HepG2 (cell line): ENCODE measurements at regions not wholly inside any gene's neighbourhood (a gene's known extent, or its start where the extent isn't known, plus 50 kb on each side); places are given as distances from the start of the nearest gene placed in this dataset.

Experiments
- ATAC-seq: fragments of 200-7000 bp; cut with Tn5 transposase; 3 replicates; pipeline ENCODE4 v1.9.1; 2020; ENCODE audit warnings: mild to moderate bottlenecking, moderate library complexity
- BruUV-seq: library from RNA; stranded (reverse); fragments of 400-500 nt; replicated peaks from 2 replicates; lab custom pipeline; 2021; lab: Mats Ljungman, UMichigan
- CTCF ChIA-PET: fragments of 300-600 bp; formaldehyde crosslinking; extraction: SDS; loops from one replicate; lab custom pipeline; 2021; ENCODE audit warnings: low total read pairs, inconsistent platforms, low intra/inter-chr PET ratio; lab: Yijun Ruan, JAX
- POLR2A ChIA-PET: fragments of 350-600 bp; sonication (Branson Sonifier 250); formaldehyde crosslinking; loops from one replicate; lab custom pipeline; 2020; ENCODE audit warnings: antibody characterized with exemption, inconsistent platforms; lab: Yijun Ruan, JAX
- DNase-seq: peaks from one replicate; pipeline ENCODE4 v3.0.0-alpha.2; 2015; ENCODE audit warnings: low spot score
- FAIRE-seq: peaks from 3 replicates; lab custom pipeline; 2011; peaks lifted over from hg19 to GRCh38; lab: Jason Lieb, UNC
- H2AFZ ChIP-seq: one replicate; pipeline ENCODE4 v1.6.1; 2011; ENCODE audit warnings: low read length, inconsistent platforms
- H3K27ac ChIP-seq: fragments of 300-600 bp; 3 replicates; pipeline ENCODE4 v1.8.0; 2011; ENCODE audit warnings: mixed run types, mild to moderate bottlenecking, mixed read lengths, low read length, inconsistent platforms; ENCODE audit not compliant: insufficient read depth; ENCODE audit errors: extremely low read length
- H3K27me3 ChIP-seq, 2 experiments: fragments of 200-600 bp in 1 of 2; 2 replicates in 1 of 2; 3 replicates in 1 of 2; pipeline versions ENCODE4 v1.6.0 to v1.8.0; 2011; ENCODE audit warnings: low read length in 2 of 2, mild to moderate bottlenecking in 2 of 2, moderate library complexity in 2 of 2, inconsistent platforms in 1 of 2; ENCODE audit not compliant: insufficient read depth in 2 of 2, control insufficient read depth in 1 of 2
- H3K36me3 ChIP-seq, 2 experiments: fragments of 200-600 bp in 1 of 2; replicated peaks in 1 of 2; 2 replicates in 1 of 2; 3 replicates in 1 of 2; pipeline versions ENCODE4 v1.5.1 to v1.8.0; 2011; ENCODE audit warnings: low read length in 2 of 2, inconsistent platforms in 1 of 2; ENCODE audit not compliant: insufficient read depth in 2 of 2, control insufficient read depth in 1 of 2
- H3K4me1 ChIP-seq: 2 replicates; pipeline ENCODE4 v1.5.1; 2012; ENCODE audit warnings: low read length, inconsistent platforms; ENCODE audit not compliant: insufficient read depth
- H3K4me2 ChIP-seq: 2 replicates; pipeline ENCODE4 v1.6.0; 2011; ENCODE audit warnings: low read depth, low read length, inconsistent platforms
- H3K4me3 ChIP-seq, 3 experiments: fragments of 200-600 bp in 1 of 3; sonication (generic), shearing (Covaris generic) in 1 of 3; replicated peaks in 1 of 3; 2 replicates each; pipeline ENCODE4 v1.5.1; 2011 to 2016; ENCODE audit warnings: low read length in 3 of 3, inconsistent platforms in 2 of 3, low read depth in 2 of 3, mild to moderate bottlenecking in 2 of 3, control low read depth in 1 of 3, mixed read lengths in 1 of 3; ENCODE audit not compliant: insufficient read depth in 1 of 3
- H3K79me2 ChIP-seq: one replicate; pipeline ENCODE4 v1.6.1; 2011; ENCODE audit warnings: low read length, inconsistent platforms; ENCODE audit not compliant: insufficient read depth
- H3K9ac ChIP-seq: 2 replicates; pipeline ENCODE4 v1.6.0; 2011; ENCODE audit warnings: mild to moderate bottlenecking, low read depth, low read length, inconsistent platforms; ENCODE audit not compliant: insufficient read depth
- H3K9me3 ChIP-seq: 2 replicates; pipeline ENCODE4 v1.5.1; 2012; ENCODE audit warnings: mild to moderate bottlenecking, low read length
- H4K20me1 ChIP-seq: 2 replicates; pipeline ENCODE4 v1.6.0; 2011; ENCODE audit warnings: inconsistent platforms, mild to moderate bottlenecking, low read length, moderate library complexity; ENCODE audit not compliant: insufficient read depth
- CEBPB ChIP-seq: IDR thresholded peaks from 2 replicates; pipeline ENCODE4 v1.6.1; 2011; ENCODE audit warnings: low read depth, low read length, improper control_type of control experiment, borderline replicate concordance
- TAF15 ChIP-seq: fragments of 200-400 bp; formaldehyde crosslinking; IDR thresholded peaks from one replicate; pipeline ENCODE4 v1.6.1; 2018; ENCODE audit warnings: mild to moderate bottlenecking, low read depth, low read length; ENCODE audit not compliant: poor library complexity, severe bottlenecking
- ZFP82 ChIP-seq: sonication (generic); formaldehyde crosslinking; IDR thresholded peaks from 2 replicates; pipeline ENCODE4 v1.5.1; 2020; ENCODE audit warnings: mild to moderate bottlenecking, missing genetic modification reagents, borderline replicate concordance
- ZNF12 ChIP-seq: sonication (generic); formaldehyde crosslinking; IDR thresholded peaks from 2 replicates; pipeline ENCODE4 v1.5.0; 2020; ENCODE audit warnings: missing genetic modification reagents
- ZNF724P ChIP-seq: sonication (generic); formaldehyde crosslinking; IDR thresholded peaks from 2 replicates; pipeline ENCODE4 v1.8.0; 2022; ENCODE audit warnings: missing genetic modification reagents, borderline replicate concordance
- ZSCAN25 ChIP-seq: sonication (generic); formaldehyde crosslinking; IDR thresholded peaks from 2 replicates; pipeline ENCODE4 v1.8.0; 2022; ENCODE audit warnings: mild to moderate bottlenecking, missing genetic modification reagents
- WGBS: methylation state at CpG from one replicate; pipeline ENCODE4 v1.1.6; 2017; ENCODE audit warnings: low lambda C conversion rate; 5-methylcytosine and 5-hydroxymethylcytosine counted together
- in situ Hi-C: cut with HindIII; loops from 2 replicates; pipeline ENCODE4 v1.10.0; 2017; ENCODE audit warnings: low pct_unique_long_range_greater_than_20kb; ENCODE audit not compliant: extremely low pct_ligation_motif_present
- intact Hi-C: fragments of 100-400 bp; cut with micrococcal nuclease; formaldehyde crosslinking; loops from one replicate; pipeline ENCODE4 v1.10.0; 2022; ENCODE audit not compliant: unreplicated experiment
- TF ChIP-seq, protein P1 (sequence below): sonication (generic); formaldehyde crosslinking; IDR thresholded peaks from 2 replicates; pipeline ENCODE4 v1.4.0; 2020; ENCODE audit warnings: missing genetic modification reagents, borderline replicate concordance

DNA sequence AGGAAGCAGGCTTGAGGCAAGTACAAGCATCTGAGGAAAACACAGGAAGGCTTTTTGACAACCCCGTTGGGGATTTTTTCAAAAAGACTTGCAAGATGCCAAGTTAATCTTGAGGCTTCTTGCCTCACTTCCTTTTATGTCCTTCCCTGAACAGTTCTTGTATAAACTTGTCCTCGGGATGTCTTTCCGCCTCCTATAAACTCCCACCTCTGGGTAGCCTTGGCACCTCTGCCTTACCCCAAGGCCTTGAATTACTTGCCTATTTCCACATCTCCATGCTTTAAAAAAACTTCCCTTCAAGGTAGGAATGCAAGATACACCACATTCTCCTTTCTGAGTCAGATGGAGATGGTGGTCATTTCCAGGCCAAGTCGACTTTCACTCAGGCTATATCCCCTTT lies 106.4 kb upstream of the RBBP8 start (continued):
- TF ChIP-seq, protein P1, sequence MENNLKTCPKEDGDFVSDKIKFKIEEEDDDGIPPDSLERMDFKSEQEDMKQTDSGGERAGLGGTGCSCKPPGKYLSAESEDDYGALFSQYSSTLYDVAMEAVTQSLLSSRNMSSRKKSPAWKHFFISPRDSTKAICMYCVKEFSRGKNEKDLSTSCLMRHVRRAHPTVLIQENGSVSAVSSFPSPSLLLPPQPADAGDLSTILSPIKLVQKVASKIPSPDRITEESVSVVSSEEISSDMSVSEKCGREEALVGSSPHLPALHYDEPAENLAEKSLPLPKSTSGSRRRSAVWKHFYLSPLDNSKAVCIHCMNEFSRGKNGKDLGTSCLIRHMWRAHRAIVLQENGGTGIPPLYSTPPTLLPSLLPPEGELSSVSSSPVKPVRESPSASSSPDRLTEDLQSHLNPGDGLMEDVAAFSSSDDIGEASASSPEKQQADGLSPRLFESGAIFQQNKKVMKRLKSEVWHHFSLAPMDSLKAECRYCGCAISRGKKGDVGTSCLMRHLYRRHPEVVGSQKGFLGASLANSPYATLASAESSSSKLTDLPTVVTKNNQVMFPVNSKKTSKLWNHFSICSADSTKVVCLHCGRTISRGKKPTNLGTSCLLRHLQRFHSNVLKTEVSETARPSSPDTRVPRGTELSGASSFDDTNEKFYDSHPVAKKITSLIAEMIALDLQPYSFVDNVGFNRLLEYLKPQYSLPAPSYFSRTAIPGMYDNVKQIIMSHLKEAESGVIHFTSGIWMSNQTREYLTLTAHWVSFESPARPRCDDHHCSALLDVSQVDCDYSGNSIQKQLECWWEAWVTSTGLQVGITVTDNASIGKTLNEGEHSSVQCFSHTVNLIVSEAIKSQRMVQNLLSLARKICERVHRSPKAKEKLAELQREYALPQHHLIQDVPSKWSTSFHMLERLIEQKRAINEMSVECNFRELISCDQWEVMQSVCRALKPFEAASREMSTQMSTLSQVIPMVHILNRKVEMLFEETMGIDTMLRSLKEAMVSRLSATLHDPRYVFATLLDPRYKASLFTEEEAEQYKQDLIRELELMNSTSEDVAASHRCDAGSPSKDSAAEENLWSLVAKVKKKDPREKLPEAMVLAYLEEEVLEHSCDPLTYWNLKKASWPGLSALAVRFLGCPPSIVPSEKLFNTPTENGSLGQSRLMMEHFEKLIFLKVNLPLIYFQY (CRISPR knock-in tag) = no peak
- TF ChIP-seq ZNF724P = no peak

DNA sequence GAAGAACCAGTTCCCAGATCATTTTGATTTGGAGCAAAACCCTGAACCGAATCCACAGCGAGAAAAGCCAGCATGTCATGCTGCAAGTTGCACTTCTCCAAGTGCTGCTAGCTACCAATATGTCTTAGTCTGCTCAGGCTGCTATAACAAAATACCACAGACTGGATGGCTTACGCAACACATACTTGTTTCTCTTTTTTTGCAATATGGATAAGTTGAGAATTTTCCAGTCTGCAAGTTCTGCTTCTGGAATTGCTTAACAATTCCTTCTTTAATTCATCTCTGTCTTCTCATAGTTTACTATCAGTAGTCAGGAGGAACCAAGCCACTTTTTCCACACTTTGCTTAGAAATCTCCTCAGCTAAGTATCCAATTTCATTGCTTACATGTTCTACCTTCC lies 105.9 kb upstream of the RBBP8 start:
- CTCF ChIA-PET = no interaction called here
- H3K9ac ChIP-seq = no peak overlapping the region
- H2AFZ ChIP-seq = no peak overlapping the region
- no peaks in the 10 kb centered on the region for H3K79me2 ChIP-seq
- TF ChIP-seq CEBPB (peak; percentile 43; the same call in 1 of the 2 replicates), ZSCAN25 (CRISPR knock-in tag) (no peak), ZNF12 (peak; percentile 95), TAF15 (no peak), ZFP82 (no peak)
- TF ChIP-seq, all 625 proteins: peak for 2
- Histone ChIP-seq H4K20me1 (no peaks in the 10 kb centered on the region), H3K9me3 (no peaks in the 10 kb centered on the region), H3K36me3 (no peaks in the 10 kb centered on the region), H3K27ac (no peak overlapping the region), H3K4me2 (no peak overlapping the region), H3K4me3 (no peak overlapping the region), H3K27me3 (peaks cover 0 to 2% of the 10 kb centered on the region in 2 experiments; a peak in 1 of 5 replicates), H3K4me1 (0 out of 2 replicates have a peak, but pooled peaks cover 11% of the 10 kb centered on the region)
- BruUV-seq = no TSS peak
- FAIRE-seq = no peak
- intact Hi-C loops = no loop called here
- ATAC-seq = no peak
- WGBS = 72% methylated on average over 3 of the region's 3 CpGs
- in situ Hi-C loops = no loop called here
- DNase-seq = no peak
- POLR2A ChIA-PET = no interaction called here
